Cerebellar nuclear complex (tissue), 1 donor: ENCODE measurements at regions not wholly inside any gene's neighbourhood (a gene's known extent, or its start where the extent isn't known, plus 50 kb on each side); places are given as distances from the start of the nearest gene placed in this dataset.

Source experiments
- DNase-seq, 2 experiments: peaks; one replicate each; lab custom pipeline; 2025; lab: John Stamatoyannopoulos, UW

GRCh38 chr11:70872955-70873735 lies 379.2 kb downstream of the SHANK2 start:
- DNase-seq: no peak

GRCh38 chr11:70873736-70874412 lies 378.5 kb downstream of the SHANK2 start:
- DNase-seq: no peak

GRCh38 chr11:70876685-70877084 lies 375.7 kb downstream of the SHANK2 start:
- DNase-seq: no peak

- no peak for DNase-seq
Measured at GRCh38 chr11:70877151-70877550, 375.2 kb downstream of the SHANK2 start.

GRCh38 chr11:70878366-70878765 lies 374.0 kb downstream of the SHANK2 start:
- no peak for DNase-seq

GRCh38 chr11:70879601-70880285 lies 372.6 kb downstream of the SHANK2 start:
- DNase-seq: no peak

GRCh38 chr11:70880416-70880815 lies 372.0 kb downstream of the SHANK2 start:
- DNase-seq: no peak

- DNase-seq: no peak
Measured at GRCh38 chr11:70881948-70882715, 370.2 kb downstream of the SHANK2 start.

GRCh38 chr11:70882716-70883085 lies 369.7 kb downstream of the SHANK2 start:
- no peak for DNase-seq

- no peak for DNase-seq
Measured at GRCh38 chr11:70883323-70883940, 368.9 kb downstream of the SHANK2 start.

GRCh38 chr11:70883973-70884623 lies 368.3 kb downstream of the SHANK2 start:
- DNase-seq: no peak

- DNase-seq: no peak
Measured at GRCh38 chr11:70885281-70886231, 366.8 kb downstream of the SHANK2 start.

- DNase-seq: no peak
Measured at GRCh38 chr11:70886256-70886655, 366.1 kb downstream of the SHANK2 start.

- DNase-seq: no peak
Measured at GRCh38 chr11:70886676-70887541, 365.5 kb downstream of the SHANK2 start.

GRCh38 chr11:70887542-70887827 lies 364.9 kb downstream of the SHANK2 start:
- no peak for DNase-seq

- no peak for DNase-seq
Measured at GRCh38 chr11:70888061-70888460, 364.3 kb downstream of the SHANK2 start.

GRCh38 chr11:70889411-70889810 lies 363.0 kb downstream of the SHANK2 start:
- no peak for DNase-seq

GRCh38 chr11:70891844-70892380 lies 360.5 kb downstream of the SHANK2 start:
- DNase-seq: no peak

GRCh38 chr11:70892889-70893288 lies 359.5 kb downstream of the SHANK2 start:
- DNase-seq: no peak
